Peyer's patch (tissue), 4 donors: ENCODE measurements at regions not wholly inside any gene's neighbourhood (a gene's known extent, or its start where the extent isn't known, plus 50 kb on each side); places are given as distances from the start of the nearest gene placed in this dataset.

ENCODE experiments used
- POLR2A ChIP-seq, 2 donors: fragments of 450-650 bp; IDR thresholded peaks; one replicate each; pipeline ENCODE4 v1.5.1; 2017; ENCODE audit warnings: antibody characterized with exemption in 2 of 2, mild to moderate bottlenecking in 2 of 2, moderate library complexity in 2 of 2
- TF ChIP-seq, protein P1 (sequence below), 6 experiments: fragments of 450-650 bp in 4 of 6; fragments of 200-600 bp in 2 of 6; sonication (generic) in 1 of 6; IDR thresholded peaks; one replicate each; pipeline ENCODE4 v1.5.1; 2017 to 2019; ENCODE audit warnings: antibody characterized with exemption in 6 of 6, mild to moderate bottlenecking in 3 of 6, moderate library complexity in 1 of 6

DNA sequence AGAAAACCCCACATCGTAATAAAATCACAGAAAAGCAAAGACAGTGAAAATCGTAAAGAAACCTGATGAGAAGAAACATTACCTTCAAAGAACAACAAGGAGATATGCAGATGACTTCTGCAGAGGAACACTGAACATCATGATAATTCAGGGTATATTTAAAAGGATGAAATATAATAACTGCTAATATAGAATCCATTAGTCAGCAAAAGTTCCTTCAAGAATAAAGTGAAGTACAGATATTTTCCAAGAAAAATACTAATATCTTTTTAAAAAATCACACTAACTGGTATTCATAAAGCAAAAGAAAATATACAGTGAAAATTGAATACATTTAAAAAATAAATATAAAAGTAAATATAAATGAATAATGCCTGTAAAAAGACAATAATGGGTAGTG, 176.3 kb upstream of the VEGFC start:
- no peak for TF ChIP-seq POLR2A (IDR thresholded peaks at IDR 0.05)
- TF ChIP-seq, protein P1, sequence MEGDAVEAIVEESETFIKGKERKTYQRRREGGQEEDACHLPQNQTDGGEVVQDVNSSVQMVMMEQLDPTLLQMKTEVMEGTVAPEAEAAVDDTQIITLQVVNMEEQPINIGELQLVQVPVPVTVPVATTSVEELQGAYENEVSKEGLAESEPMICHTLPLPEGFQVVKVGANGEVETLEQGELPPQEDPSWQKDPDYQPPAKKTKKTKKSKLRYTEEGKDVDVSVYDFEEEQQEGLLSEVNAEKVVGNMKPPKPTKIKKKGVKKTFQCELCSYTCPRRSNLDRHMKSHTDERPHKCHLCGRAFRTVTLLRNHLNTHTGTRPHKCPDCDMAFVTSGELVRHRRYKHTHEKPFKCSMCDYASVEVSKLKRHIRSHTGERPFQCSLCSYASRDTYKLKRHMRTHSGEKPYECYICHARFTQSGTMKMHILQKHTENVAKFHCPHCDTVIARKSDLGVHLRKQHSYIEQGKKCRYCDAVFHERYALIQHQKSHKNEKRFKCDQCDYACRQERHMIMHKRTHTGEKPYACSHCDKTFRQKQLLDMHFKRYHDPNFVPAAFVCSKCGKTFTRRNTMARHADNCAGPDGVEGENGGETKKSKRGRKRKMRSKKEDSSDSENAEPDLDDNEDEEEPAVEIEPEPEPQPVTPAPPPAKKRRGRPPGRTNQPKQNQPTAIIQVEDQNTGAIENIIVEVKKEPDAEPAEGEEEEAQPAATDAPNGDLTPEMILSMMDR (IDR thresholded peaks at IDR 0.05): no peak
